Stimulated activated naive CD8-positive, alpha-beta T cell treated with anti-CD3 and anti-CD28 coated beads, Interleukin-15, Interleukin-2, amounts not matched to agents 100 U/mL and 50 U/mL, for 24 hours (primary cell): ENCODE measurements at regions not wholly inside any gene's neighbourhood (a gene's known extent, or its start where the extent isn't known, plus 50 kb on each side); places are given as distances from the start of the nearest gene placed in this dataset.

Experiments
- ATAC-seq: fragments of 150-1000 bp; cut with Tn5 transposase; one replicate; pipeline ENCODE4 v1.10.0; 2021
- DNase-seq: peaks from one replicate; pipeline ENCODE4 v3.0.0; 2021

- DNase-seq (peak; percentile 62), ATAC-seq (peak; percentile 58)
These were observed 188.7 kb upstream of the LINGO1 start for GRCh38 chr15:77821188-77821958.

- peak; percentile 21 for DNase-seq
- ATAC-seq: peak; percentile 5
These were observed 187.4 kb upstream of the LINGO1 start for GRCh38 chr15:77819851-77820728.

- ATAC-seq (no peak), DNase-seq (no peak)
These were observed 186.5 kb upstream of the LINGO1 start for GRCh38 chr15:77819048-77819850.

- DNase-seq: no peak
These were observed 185.9 kb upstream of the LINGO1 start for GRCh38 chr15:77818484-77819047.

GRCh38 chr15:77817434-77817833 lies 184.7 kb upstream of the LINGO1 start:
- no peak for ATAC-seq
- DNase-seq: no peak

More at GRCh38 chr15:77818484-77819047, 185.9 kb upstream of the LINGO1 start:
- ATAC-seq: no peak

- ATAC-seq (no peak), DNase-seq (no peak)
These were observed 184.3 kb upstream of the LINGO1 start for GRCh38 chr15:77816983-77817382.

- ATAC-seq (no peak), DNase-seq (no peak)
These were observed 182.3 kb upstream of the LINGO1 start for GRCh38 chr15:77815015-77815414.

GRCh38 chr15:77812664-77813063 lies 180.0 kb upstream of the LINGO1 start:
- no peak for ATAC-seq
- no peak for DNase-seq

- ATAC-seq: no peak
These were observed 178.6 kb upstream of the LINGO1 start for GRCh38 chr15:77811270-77811669.

GRCh38 chr15:77810130-77810571 lies 177.4 kb upstream of the LINGO1 start:
- no peak for ATAC-seq

More at GRCh38 chr15:77811270-77811669, 178.6 kb upstream of the LINGO1 start:
- no peak for DNase-seq

GRCh38 chr15:77808581-77809177 lies 176.0 kb upstream of the LINGO1 start:
- no peak for ATAC-seq
- no peak for DNase-seq

More at GRCh38 chr15:77810130-77810571, 177.4 kb upstream of the LINGO1 start:
- no peak for DNase-seq

GRCh38 chr15:77808075-77808474 lies 175.4 kb upstream of the LINGO1 start:
- ATAC-seq (no peak), DNase-seq (no peak)

GRCh38 chr15:77807611-77808010 lies 174.9 kb upstream of the LINGO1 start:
- ATAC-seq (no peak), DNase-seq (no peak)

GRCh38 chr15:77807115-77807514 lies 174.4 kb upstream of the LINGO1 start:
- ATAC-seq (no peak), DNase-seq (no peak)

GRCh38 chr15:77804210-77804609 lies 171.5 kb upstream of the LINGO1 start:
- ATAC-seq (no peak), DNase-seq (no peak)

GRCh38 chr15:77803487-77803886 lies 170.8 kb upstream of the LINGO1 start:
- ATAC-seq (no peak), DNase-seq (no peak)

- ATAC-seq: no peak
- no peak for DNase-seq
These were observed 167.6 kb upstream of the LINGO1 start for GRCh38 chr15:77800305-77800704.

GRCh38 chr15:77798847-77799246 lies 166.1 kb upstream of the LINGO1 start:
- DNase-seq (no peak), ATAC-seq (no peak)

- no peak for DNase-seq
- ATAC-seq: no peak
These were observed 165.6 kb upstream of the LINGO1 start for GRCh38 chr15:77798151-77798835.

GRCh38 chr15:77797270-77797669 lies 164.6 kb upstream of the LINGO1 start:
- DNase-seq (no peak), ATAC-seq (no peak)
